H9 (cell line): ENCODE measurements at regions not wholly inside any gene's neighbourhood (a gene's known extent, or its start where the extent isn't known, plus 50 kb on each side); places are given as distances from the start of the nearest gene placed in this dataset.

Source experiments
- DNase-seq: peaks from one replicate; pipeline ENCODE4 v3.0.0-alpha.2; 2017
- H2AFZ ChIP-seq: one replicate; pipeline ENCODE4 v1.6.1; 2013; ENCODE audit warnings: mild to moderate bottlenecking, low read length, control low read depth, moderate library complexity
- H2AK5ac ChIP-seq: 2 replicates; pipeline ENCODE4 v1.6.1; 2013; ENCODE audit warnings: low read length, control low read depth, mixed read lengths; ENCODE audit not compliant: insufficient read length
- H2BK120ac ChIP-seq: one replicate; pipeline ENCODE4 v1.6.1; 2013; ENCODE audit warnings: low read depth, mild to moderate bottlenecking, low read length, control low read depth, inconsistent platforms; ENCODE audit not compliant: poor library complexity, severe bottlenecking
- H2BK12ac ChIP-seq: 2 replicates; pipeline ENCODE4 v1.6.1; 2013; ENCODE audit warnings: low read length, control low read depth, mixed read lengths, low read depth; ENCODE audit not compliant: insufficient read length
- H2BK15ac ChIP-seq: 2 replicates; pipeline ENCODE4 v1.6.1; 2013; ENCODE audit warnings: low read depth, low read length, control low read depth
- H2BK20ac ChIP-seq: one replicate; pipeline ENCODE4 v1.6.1; 2013; ENCODE audit warnings: low read depth, mild to moderate bottlenecking, low read length, control low read depth, inconsistent platforms; ENCODE audit not compliant: poor library complexity, severe bottlenecking
- H2BK5ac ChIP-seq: 2 replicates; pipeline ENCODE4 v1.6.1; 2013; ENCODE audit warnings: low read length, control low read depth, mixed read lengths; ENCODE audit not compliant: insufficient read length
- H3K14ac ChIP-seq: 2 replicates; pipeline ENCODE4 v1.6.1; 2013; ENCODE audit warnings: low read length, control low read depth; ENCODE audit not compliant: insufficient read depth
- H3K18ac ChIP-seq: 2 replicates; pipeline ENCODE4 v1.6.1; 2013; ENCODE audit warnings: low read depth, mild to moderate bottlenecking, mixed read lengths, low read length, control low read depth; ENCODE audit not compliant: insufficient read length
- H3K23ac ChIP-seq: 2 replicates; pipeline ENCODE4 v1.6.1; 2013; ENCODE audit warnings: low read length, control low read depth, mixed read lengths, low read depth; ENCODE audit not compliant: insufficient read length
- H3K23me2 ChIP-seq: 2 replicates; pipeline ENCODE4 v1.6.1; 2013; ENCODE audit warnings: low read depth, mild to moderate bottlenecking, mixed read lengths, low read length, control low read depth; ENCODE audit not compliant: insufficient read length, poor library complexity, severe bottlenecking
- H3K27ac ChIP-seq: 2 replicates; pipeline ENCODE4 v1.5.1; 2013; ENCODE audit warnings: low read length, control low read depth, mixed read lengths, low read depth; ENCODE audit not compliant: insufficient read length
- H3K27me3 ChIP-seq: 2 replicates; pipeline ENCODE4 v1.6.1; 2013; ENCODE audit warnings: low read length, control low read depth, inconsistent platforms; ENCODE audit not compliant: insufficient read depth
- H3K4ac ChIP-seq: 2 replicates; pipeline ENCODE4 v1.6.1; 2013; ENCODE audit warnings: low read depth, mild to moderate bottlenecking, control low read depth, inconsistent platforms, low read length, moderate library complexity
- H3K4me1 ChIP-seq: 2 replicates; pipeline ENCODE4 v1.6.1; 2013; ENCODE audit warnings: low read length, control low read depth, inconsistent platforms; ENCODE audit not compliant: insufficient read depth
- H3K4me2 ChIP-seq: 2 replicates; pipeline ENCODE4 v1.6.1; 2013; ENCODE audit warnings: low read length, control low read depth, mixed read lengths; ENCODE audit not compliant: insufficient read length, insufficient read depth
- H3K56ac ChIP-seq: 2 replicates; pipeline ENCODE4 v1.6.1; 2013; ENCODE audit warnings: low read depth, mild to moderate bottlenecking, mixed read lengths, low read length, control low read depth; ENCODE audit not compliant: insufficient read length
- H3K79me1 ChIP-seq: 2 replicates; pipeline ENCODE4 v1.6.1; 2013; ENCODE audit warnings: low read depth, mild to moderate bottlenecking, moderate library complexity, low read length, control low read depth, inconsistent platforms; ENCODE audit not compliant: insufficient read depth, poor library complexity, severe bottlenecking
- H3K79me2 ChIP-seq: 2 replicates; pipeline ENCODE4 v1.6.1; 2013; ENCODE audit warnings: low read length, control low read depth, inconsistent platforms; ENCODE audit not compliant: insufficient read depth
- H3K9ac ChIP-seq: 2 replicates; pipeline ENCODE4 v1.6.1; 2013; ENCODE audit warnings: low read length, control low read depth, mixed read lengths; ENCODE audit not compliant: insufficient read length; ENCODE audit errors: extremely low read depth
- H3K9me3 ChIP-seq: one replicate; pipeline ENCODE4 v1.6.1; 2013; ENCODE audit warnings: low read depth, low read length, inconsistent platforms; ENCODE audit not compliant: control insufficient read depth
- H3T11ph ChIP-seq: one replicate; pipeline ENCODE4 v1.6.1; 2013; ENCODE audit warnings: mild to moderate bottlenecking, low read length, control low read depth, inconsistent platforms
- H4K20me1 ChIP-seq: one replicate; pipeline ENCODE4 v1.6.1; 2013; ENCODE audit not compliant: control insufficient read depth, insufficient read length, insufficient read depth
- H4K5ac ChIP-seq: 2 replicates; pipeline ENCODE4 v1.6.1; 2013; ENCODE audit warnings: low read depth, mild to moderate bottlenecking, mixed read lengths, low read length, control low read depth; ENCODE audit not compliant: insufficient read length
- H4K8ac ChIP-seq: replicated peaks from 2 replicates; pipeline ENCODE4 v1.6.1; 2013; ENCODE audit warnings: low read length, control low read depth, mixed read lengths, low read depth; ENCODE audit not compliant: insufficient read length
- H4K91ac ChIP-seq: 2 replicates; pipeline ENCODE4 v1.6.1; 2013; ENCODE audit warnings: low read depth, mild to moderate bottlenecking, moderate library complexity, mixed read lengths, low read length, control low read depth; ENCODE audit not compliant: insufficient read length
- H3K27ac Mint-ChIP-seq, 3 experiments: 2 replicates in 2 of 3; 3 replicates in 1 of 3; pipeline ENCODE4 v1.8.0; 2020 to 2021; ENCODE audit warnings: mixed read lengths in 3 of 3, mild to moderate bottlenecking in 1 of 3, moderate library complexity in 1 of 3
- H3K27me3 Mint-ChIP-seq: 2 replicates; pipeline ENCODE4 v1.8.0; 2021; ENCODE audit warnings: low read depth, mild to moderate bottlenecking, moderate library complexity, mixed read lengths
- H3K36me3 Mint-ChIP-seq, 3 experiments: 2 replicates in 2 of 3; 3 replicates in 1 of 3; pipeline ENCODE4 v1.8.0; 2020 to 2021; ENCODE audit warnings: low read depth in 3 of 3, mixed read lengths in 3 of 3; ENCODE audit not compliant: insufficient read depth in 1 of 3
- H3K4me1 Mint-ChIP-seq, 2 experiments: 2 replicates each; pipeline ENCODE4 v1.8.0; 2020; ENCODE audit warnings: mixed read lengths in 2 of 2
- H3K4me3 Mint-ChIP-seq, 2 experiments: 2 replicates in 1 of 2; 3 replicates in 1 of 2; pipeline ENCODE4 v1.8.0; 2020 to 2021; ENCODE audit warnings: mild to moderate bottlenecking in 2 of 2, mixed read lengths in 2 of 2, moderate library complexity in 1 of 2
- H3K9me3 Mint-ChIP-seq, 2 experiments: 2 replicates in 1 of 2; 3 replicates in 1 of 2; pipeline ENCODE4 v1.8.0; 2020; ENCODE audit warnings: mild to moderate bottlenecking in 2 of 2, mixed read lengths in 2 of 2, moderate library complexity in 1 of 2
- CTCF ChIP-seq: fragments of 200-600 bp; sonication (generic); conservative IDR thresholded peaks from 3 replicates; pipeline ENCODE4 v1.8.0; 2021; ENCODE audit warnings: antibody characterized with exemption, mild to moderate bottlenecking
- WGBS: extraction: QIAGEN DNeasy Blood & Tissue Kit; methylation state at CpG from one replicate; pipeline ENCODE4 v1.1.7; 2013; ENCODE audit warnings: missing lambda C conversion rate, low lambda C conversion rate, mixed read lengths; ENCODE audit not compliant: insufficient read length; ENCODE audit errors: extremely low coverage; 5-methylcytosine and 5-hydroxymethylcytosine counted together

- Mint-ChIP-seq H3K27me3 (no peaks in the 10 kb centered on the region), H3K4me3 (no peak overlapping the region), H3K36me3 (no peaks in the 10 kb centered on the region), H3K9me3 (no peaks in the 10 kb centered on the region), H3K27ac (no peak overlapping the region), H3K4me1 (no peaks in the 10 kb centered on the region)
- Histone ChIP-seq H3K9me3 (no peaks in the 10 kb centered on the region), H2BK12ac (no peak overlapping the region), H2BK20ac (no peak overlapping the region), H4K20me1 (no peaks in the 10 kb centered on the region), H3T11ph (no peak overlapping the region), H2BK120ac (no peak overlapping the region), H4K5ac (no peak overlapping the region), H3K56ac (no peak overlapping the region), H3K18ac (no peak overlapping the region), H2AK5ac (no peak overlapping the region), H3K23me2 (no peaks in the 10 kb centered on the region), H3K27ac (no peak overlapping the region), H3K9ac (no peak overlapping the region), H4K91ac (no peak overlapping the region), H3K4ac (no peak overlapping the region), H3K14ac (no peak overlapping the region), H2AFZ (no peak overlapping the region), H2BK5ac (no peak overlapping the region), H4K8ac (no peak overlapping the region), H3K23ac (no peak overlapping the region), H3K27me3 (no peaks in the 10 kb centered on the region), H3K79me2 (no peaks in the 10 kb centered on the region), H2BK15ac (no peak overlapping the region), H3K4me2 (no peak overlapping the region), H3K4me1 (no peaks in the 10 kb centered on the region), H3K79me1 (no peaks in the 10 kb centered on the region)
- no peak for DNase-seq
- TF ChIP-seq CTCF, result no peak
- no CpG with 5 or more reads among the region's 3 CpGs for WGBS
Measured at GRCh38 chr6:74638412-74638811, 567.4 kb downstream of the COL12A1 start.
